BE2C (cell line): ENCODE measurements at regions not wholly inside any gene's neighbourhood (a gene's known extent, or its start where the extent isn't known, plus 50 kb on each side); places are given as distances from the start of the nearest gene placed in this dataset.

Experiments
- DNase-seq: peaks from one replicate; pipeline ENCODE4 v3.0.0-alpha.2; 2020
- H3K27me3 ChIP-seq: fragments of 250-450 bp; sonication (Bioruptor Pico); 2 replicates; pipeline ENCODE4 v1.5.1; 2020; ENCODE audit warnings: mild to moderate bottlenecking
- H3K36me3 ChIP-seq: fragments of 250-450 bp; sonication (Bioruptor Pico); 2 replicates; pipeline ENCODE4 v1.5.1; 2020; ENCODE audit warnings: mild to moderate bottlenecking
- H3K4me1 ChIP-seq: fragments of 250-450 bp; sonication (Bioruptor Pico); 2 replicates; pipeline ENCODE4 v1.5.1; 2020
- H3K4me3 ChIP-seq: 2 replicates; pipeline ENCODE4 v1.5.1; 2011; ENCODE audit warnings: low read depth, low read length
- H3K9me3 ChIP-seq: fragments of 250-450 bp; sonication (Bioruptor Pico); 2 replicates; pipeline ENCODE4 v1.5.1; 2020
- TF ChIP-seq, protein P1 (sequence below): IDR thresholded peaks from 2 replicates; pipeline ENCODE4 v1.5.1; 2012; ENCODE audit warnings: mild to moderate bottlenecking, low read depth, low read length

- H3K4me3 ChIP-seq = no peak overlapping the region
- TF ChIP-seq, protein P1, sequence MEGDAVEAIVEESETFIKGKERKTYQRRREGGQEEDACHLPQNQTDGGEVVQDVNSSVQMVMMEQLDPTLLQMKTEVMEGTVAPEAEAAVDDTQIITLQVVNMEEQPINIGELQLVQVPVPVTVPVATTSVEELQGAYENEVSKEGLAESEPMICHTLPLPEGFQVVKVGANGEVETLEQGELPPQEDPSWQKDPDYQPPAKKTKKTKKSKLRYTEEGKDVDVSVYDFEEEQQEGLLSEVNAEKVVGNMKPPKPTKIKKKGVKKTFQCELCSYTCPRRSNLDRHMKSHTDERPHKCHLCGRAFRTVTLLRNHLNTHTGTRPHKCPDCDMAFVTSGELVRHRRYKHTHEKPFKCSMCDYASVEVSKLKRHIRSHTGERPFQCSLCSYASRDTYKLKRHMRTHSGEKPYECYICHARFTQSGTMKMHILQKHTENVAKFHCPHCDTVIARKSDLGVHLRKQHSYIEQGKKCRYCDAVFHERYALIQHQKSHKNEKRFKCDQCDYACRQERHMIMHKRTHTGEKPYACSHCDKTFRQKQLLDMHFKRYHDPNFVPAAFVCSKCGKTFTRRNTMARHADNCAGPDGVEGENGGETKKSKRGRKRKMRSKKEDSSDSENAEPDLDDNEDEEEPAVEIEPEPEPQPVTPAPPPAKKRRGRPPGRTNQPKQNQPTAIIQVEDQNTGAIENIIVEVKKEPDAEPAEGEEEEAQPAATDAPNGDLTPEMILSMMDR = no peak
- H3K36me3 ChIP-seq = no peaks in the 10 kb centered on the region
- no peak for DNase-seq
- H3K27me3 ChIP-seq = no peaks in the 10 kb centered on the region
- no peaks in the 10 kb centered on the region for H3K9me3 ChIP-seq
- H3K4me1 ChIP-seq = no peaks in the 10 kb centered on the region
These were observed 458.4 kb downstream of the SLITRK1 start for GRCh38 chr13:83423861-83424260.

GRCh38 chr13:83423381-83423780, 458.9 kb downstream of the SLITRK1 start:
- no peaks in the 10 kb centered on the region for H3K9me3 ChIP-seq
- H3K4me1 ChIP-seq = no peaks in the 10 kb centered on the region
- no peak for DNase-seq
- no peaks in the 10 kb centered on the region for H3K27me3 ChIP-seq
- H3K4me3 ChIP-seq = no peak overlapping the region
- H3K36me3 ChIP-seq = no peaks in the 10 kb centered on the region
- TF ChIP-seq, protein P1 = no peak

- H3K27me3 ChIP-seq = no peaks in the 10 kb centered on the region
- H3K4me1 ChIP-seq = no peaks in the 10 kb centered on the region
- H3K36me3 ChIP-seq = no peaks in the 10 kb centered on the region
- TF ChIP-seq, protein P1 = no peak
- no peaks in the 10 kb centered on the region for H3K9me3 ChIP-seq
- DNase-seq = no peak
- H3K4me3 ChIP-seq = no peak overlapping the region
These were observed 467.9 kb downstream of the SLITRK1 start for GRCh38 chr13:83414393-83414792.

- no peak for DNase-seq
- TF ChIP-seq, protein P1 = no peak
- H3K4me1 ChIP-seq = no peaks in the 10 kb centered on the region
- no peaks in the 10 kb centered on the region for H3K36me3 ChIP-seq
- H3K4me3 ChIP-seq = no peak overlapping the region
- H3K9me3 ChIP-seq = no peaks in the 10 kb centered on the region
- H3K27me3 ChIP-seq = no peaks in the 10 kb centered on the region
These were observed 495.7 kb downstream of the SLITRK1 start for GRCh38 chr13:83386609-83387008.

DNA sequence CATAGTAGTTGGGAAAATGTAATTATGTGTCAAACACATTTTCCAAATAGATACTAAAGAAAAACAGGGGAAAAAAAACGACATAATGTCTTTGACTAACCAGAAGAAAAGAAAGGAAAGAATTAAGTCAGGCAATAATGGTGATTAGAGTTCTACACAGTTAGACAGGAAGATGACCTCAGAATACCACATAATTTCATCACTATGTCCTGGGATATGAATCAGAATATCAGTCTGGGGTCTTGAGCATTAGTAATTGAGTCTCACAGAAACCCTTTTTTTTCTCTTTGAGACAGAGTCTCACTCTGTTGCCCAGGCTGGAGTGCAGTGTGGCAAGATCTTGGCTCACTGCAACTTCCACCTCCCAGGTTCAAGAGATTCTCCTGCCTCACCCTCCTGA, 503.4 kb downstream of the SLITRK1 start:
- Histone ChIP-seq H3K4me3 (no peak overlapping the region), H3K9me3 (no peaks in the 10 kb centered on the region), H3K27me3 (no peaks in the 10 kb centered on the region), H3K36me3 (no peaks in the 10 kb centered on the region), H3K4me1 (no peaks in the 10 kb centered on the region)
- TF ChIP-seq, protein P1 = no peak
- DNase-seq = no peak

DNA sequence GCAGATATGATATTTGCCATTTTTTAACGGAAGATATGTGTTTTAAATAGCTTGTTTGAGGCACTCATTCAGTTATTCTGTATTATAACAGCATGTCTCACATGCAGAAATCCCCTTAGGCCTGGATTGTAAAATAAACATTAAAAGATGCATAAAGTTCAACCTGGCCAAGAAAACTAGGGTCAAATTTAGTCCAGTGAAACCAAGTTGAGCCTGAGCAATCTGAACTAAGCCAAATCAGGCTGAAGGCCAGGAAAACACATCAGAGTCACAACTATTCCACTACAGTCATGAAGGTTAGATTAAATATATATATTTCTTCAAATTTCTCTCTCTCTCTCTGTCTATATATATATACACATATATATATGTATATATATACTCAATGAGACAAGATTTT, 504.8 kb downstream of the SLITRK1 start:
- H3K4me3 ChIP-seq = no peak overlapping the region
- H3K4me1 ChIP-seq = no peaks in the 10 kb centered on the region
- DNase-seq = no peak
- TF ChIP-seq, protein P1 = no peak
- H3K36me3 ChIP-seq = no peaks in the 10 kb centered on the region
- H3K27me3 ChIP-seq = no peaks in the 10 kb centered on the region
- no peaks in the 10 kb centered on the region for H3K9me3 ChIP-seq
